HFFc6 (cell line): ENCODE measurements at regions not wholly inside any gene's neighbourhood (a gene's known extent, or its start where the extent isn't known, plus 50 kb on each side); places are given as distances from the start of the nearest gene placed in this dataset.
"Not testable (repeated sequence)": the region's sequence is repeated elsewhere in the genome, so short reads cannot be mapped to it uniquely, and the experiment has no call there.

Experiments
- DNase-seq: peaks from one replicate; pipeline ENCODE4 v3.0.0-alpha.2; 2018
- H3K27ac Mint-ChIP-seq: 2 replicates; pipeline ENCODE4 v1.8.0; 2020; ENCODE audit warnings: mild to moderate bottlenecking, mixed read lengths
- H3K27me3 Mint-ChIP-seq: 2 replicates; pipeline ENCODE4 v1.8.0; 2021; ENCODE audit warnings: mild to moderate bottlenecking, moderate library complexity, mixed read lengths; ENCODE audit not compliant: insufficient read depth
- H3K36me3 Mint-ChIP-seq: 2 replicates; pipeline ENCODE4 v1.8.0; 2021; ENCODE audit warnings: low read depth, mixed read lengths
- H3K4me1 Mint-ChIP-seq: 2 replicates; pipeline ENCODE4 v1.8.0; 2020; ENCODE audit warnings: low read depth, mixed read lengths
- H3K4me3 Mint-ChIP-seq: 2 replicates; pipeline ENCODE4 v1.8.0; 2020; ENCODE audit warnings: mild to moderate bottlenecking, moderate library complexity, mixed read lengths
- H3K9me3 Mint-ChIP-seq: 2 replicates; pipeline ENCODE4 v1.8.0; 2020; ENCODE audit warnings: mild to moderate bottlenecking, mixed read lengths
- CTCF ChIP-seq: fragments of 200-600 bp; sonication (generic); IDR thresholded peaks from 2 replicates; pipeline ENCODE4 v1.5.0; 2021; ENCODE audit warnings: antibody characterized with exemption, mild to moderate bottlenecking

DNA sequence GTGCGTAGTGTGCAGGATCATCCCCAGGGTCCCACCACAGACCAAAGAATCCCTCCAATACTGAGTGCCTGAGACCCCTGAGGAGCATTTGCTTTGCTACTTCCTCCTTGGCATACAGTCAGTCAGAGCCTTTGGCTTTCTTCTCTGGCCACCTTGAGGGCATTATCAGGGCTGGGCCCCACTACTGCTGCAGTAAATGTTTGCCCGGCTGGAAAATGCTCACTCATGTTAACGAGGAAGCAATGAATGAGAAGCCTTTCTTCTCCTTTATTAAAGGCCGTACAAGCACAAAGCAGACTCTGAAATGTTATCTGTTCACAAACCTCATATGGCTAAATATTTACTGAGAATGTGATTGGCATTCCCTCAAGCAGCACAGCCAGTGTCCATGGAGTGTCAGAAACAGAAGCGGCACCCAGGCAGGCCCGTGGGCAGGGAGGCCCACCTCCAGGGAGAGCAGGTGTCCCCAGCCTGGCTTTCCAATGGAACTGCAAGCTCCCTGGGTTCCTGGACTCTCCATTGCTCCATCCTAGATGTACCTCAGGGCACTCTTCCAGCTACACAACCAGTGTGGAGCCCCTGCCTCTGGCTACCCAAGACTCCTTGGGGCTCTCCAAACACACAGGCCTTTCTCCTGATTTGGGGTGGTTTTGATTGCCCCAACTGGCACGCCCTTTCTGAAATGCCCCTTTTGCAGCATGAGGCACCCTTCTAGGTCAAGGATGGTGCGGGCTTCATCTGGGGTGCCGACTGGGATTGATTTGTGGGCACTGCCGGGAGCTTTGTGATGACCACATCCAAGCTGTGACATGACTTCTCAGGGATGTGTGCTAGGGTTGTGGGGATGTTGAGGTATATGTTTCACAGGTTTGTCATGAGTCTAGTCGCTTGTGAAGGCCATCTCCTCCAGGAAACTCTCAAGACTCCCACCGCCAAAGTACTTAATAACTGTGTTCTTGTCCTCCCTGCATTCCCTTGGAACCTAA lies 195.6 kb downstream of the FAM43A start:
- Mint-ChIP-seq H3K4me3 (no peak overlapping the region), H3K27ac (no peak overlapping the region), H3K9me3 (peaks cover 20% of the 10 kb centered on the region; the same call in 1 of the 2 replicates), H3K27me3 (peaks cover 26% of the 10 kb centered on the region), H3K36me3 (0 out of 2 replicates have a peak, but pooled peaks cover 2% of the 10 kb centered on the region), H3K4me1 (no peaks in the 10 kb centered on the region; the same call in 1 of the 2 replicates)
- TF ChIP-seq CTCF, result no peak
- no peak for DNase-seq

- peaks cover 29% of the 10 kb centered on the region for H3K27me3 Mint-ChIP-seq
- no peaks in the 10 kb centered on the region; the same call in 1 of the 2 replicates for H3K4me1 Mint-ChIP-seq
- no peak for TF ChIP-seq CTCF
- H3K9me3 Mint-ChIP-seq, result peaks cover 20% of the 10 kb centered on the region; the same call in 1 of the 2 replicates
- DNase-seq, result no peak
- H3K36me3 Mint-ChIP-seq, result no peaks in the 10 kb centered on the region
- H3K27ac Mint-ChIP-seq, result no peak overlapping the region
- H3K4me3 Mint-ChIP-seq, result no peak overlapping the region
Observed at GRCh38 chr3:194884649-194885315, 199.1 kb downstream of the FAM43A start.

GRCh38 chr3:194885766-194886165 lies 200.1 kb downstream of the FAM43A start:
- DNase-seq, result no peak
- H3K9me3 Mint-ChIP-seq, result peaks cover 20% of the 10 kb centered on the region; the same call in 1 of the 2 replicates
- H3K4me3 Mint-ChIP-seq, result no peak overlapping the region
- H3K36me3 Mint-ChIP-seq, result no peaks in the 10 kb centered on the region
- no peaks in the 10 kb centered on the region for H3K4me1 Mint-ChIP-seq
- H3K27me3 Mint-ChIP-seq, result peaks cover 31% of the 10 kb centered on the region
- TF ChIP-seq CTCF, result no peak
- H3K27ac Mint-ChIP-seq, result no peak overlapping the region

GRCh38 chr3:194886836-194887235 lies 201.2 kb downstream of the FAM43A start:
- no peak for DNase-seq
- H3K27ac Mint-ChIP-seq, result no peak overlapping the region
- H3K9me3 Mint-ChIP-seq, result peaks cover 20% of the 10 kb centered on the region; the same call in 1 of the 2 replicates
- no peaks in the 10 kb centered on the region for H3K36me3 Mint-ChIP-seq
- H3K4me3 Mint-ChIP-seq, result no peak overlapping the region
- H3K4me1 Mint-ChIP-seq, result no peaks in the 10 kb centered on the region
- peaks cover 23% of the 10 kb centered on the region for H3K27me3 Mint-ChIP-seq
- no peak for TF ChIP-seq CTCF

GRCh38 chr3:194888062-194888461 lies 202.4 kb downstream of the FAM43A start:
- Mint-ChIP-seq H3K27me3 (peaks cover 20% of the 10 kb centered on the region), H3K9me3 (peaks cover 19% of the 10 kb centered on the region; the same call in 1 of the 2 replicates)
- not testable (repeated sequence) for H3K27ac Mint-ChIP-seq, H3K36me3 Mint-ChIP-seq, DNase-seq, H3K4me3 Mint-ChIP-seq, H3K4me1 Mint-ChIP-seq

DNA sequence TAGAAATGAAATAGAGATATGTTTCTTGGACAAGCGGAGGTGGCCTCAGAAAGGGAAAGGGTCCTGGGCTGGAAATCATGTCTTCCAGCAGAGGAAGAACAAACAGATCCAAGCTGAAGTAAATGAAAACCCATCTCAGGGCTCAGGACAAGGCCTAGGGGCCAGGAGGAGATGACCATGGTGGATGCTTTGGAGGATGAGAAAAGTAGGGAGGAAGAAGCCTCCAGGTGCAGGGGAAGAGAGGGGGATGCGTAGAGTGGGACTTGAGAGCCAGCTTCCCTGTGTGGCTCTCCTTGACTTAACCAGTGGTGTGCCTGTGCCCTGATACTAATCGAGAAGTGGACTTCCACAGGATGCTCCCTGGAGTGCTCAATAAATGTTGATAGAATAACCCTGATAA lies 203.2 kb downstream of the FAM43A start:
- TF ChIP-seq CTCF, result no peak
- H3K4me1 Mint-ChIP-seq, result no peaks in the 10 kb centered on the region
- H3K27me3 Mint-ChIP-seq, result peaks cover 20% of the 10 kb centered on the region
- no peak for DNase-seq
- no peak overlapping the region for H3K4me3 Mint-ChIP-seq
- H3K36me3 Mint-ChIP-seq, result no peaks in the 10 kb centered on the region
- no peak overlapping the region for H3K27ac Mint-ChIP-seq
- H3K9me3 Mint-ChIP-seq, result peaks cover 11% of the 10 kb centered on the region; the same call in 1 of the 2 replicates
